HCT116 (cell line): ENCODE measurements at regions not wholly inside any gene's neighbourhood (a gene's known extent, or its start where the extent isn't known, plus 50 kb on each side); places are given as distances from the start of the nearest gene placed in this dataset.

Experiments used
- ATAC-seq: fragments of 200-7000 bp; cut with Tn5 transposase; 2 replicates; pipeline ENCODE4 v1.9.1; 2020; ENCODE audit warnings: mild to moderate bottlenecking, moderate library complexity
- BruUV-seq: library from RNA; stranded (reverse); fragments of 400-500 nt; replicated peaks from 2 replicates; lab custom pipeline; 2021; lab: Mats Ljungman, UMichigan
- CTCF ChIA-PET: fragments of 300-600 bp; sonication (Branson Sonifier 250); formaldehyde crosslinking; loops from one replicate; lab custom pipeline; 2021; ENCODE audit warnings: antibody characterized with exemption; lab: Charles Lee
- POLR2A ChIA-PET: fragments of 300-600, 350-600 bp; sonication (Branson Sonifier 250); formaldehyde crosslinking; loops from one replicate; lab custom pipeline; 2021; ENCODE audit warnings: antibody characterized with exemption; lab: Charles Lee
- RAD21 ChIA-PET, 2 experiments: fragments of 300-600 bp; sonication (Branson Sonifier 250); formaldehyde crosslinking; loops; one replicate each; lab custom pipeline; 2023; ENCODE audit warnings: low total read pairs in 2 of 2; ENCODE audit not compliant: uncharacterized antibody in 2 of 2, unreplicated experiment in 2 of 2, low non-redundant PET in 1 of 2; lab: Charles Lee
- DNase-seq: peaks from one replicate; pipeline ENCODE4 v3.0.0-alpha.2; 2010; ENCODE audit warnings: low read depth, low spot score
- H2AFZ ChIP-seq: fragments of 200-600 bp; shearing (Covaris generic), sonication (generic); 2 replicates; pipeline ENCODE4 v1.6.1; 2017; ENCODE audit warnings: low read depth, mixed run types, mixed read lengths, antibody characterized with exemption, low read length; ENCODE audit not compliant: poor library complexity, severe bottlenecking
- H3K27ac ChIP-seq: 2 replicates; pipeline ENCODE4 v1.5.1; 2012; ENCODE audit warnings: low read depth, low read length
- H3K27me3 ChIP-seq: fragments of 200-600 bp; sonication (generic); 2 replicates; pipeline ENCODE4 v1.6.1; 2016; ENCODE audit warnings: mixed run types, low read length, mixed read lengths; ENCODE audit not compliant: insufficient read depth
- H3K36me3 ChIP-seq, 2 experiments: fragments of 200-500 bp in 1 of 2; fragments of 200-600 bp in 1 of 2; sonication (Bioruptor generic) in 1 of 2; sonication (generic) in 1 of 2; 2 replicates each; pipeline versions ENCODE4 v1.5.1 to v1.6.1; 2014 to 2016; ENCODE audit warnings: low read length in 2 of 2, inconsistent platforms in 1 of 2, mixed read lengths in 1 of 2, mixed run types in 1 of 2; ENCODE audit not compliant: insufficient read depth in 2 of 2, control insufficient read depth in 1 of 2
- H3K4me1 ChIP-seq, 2 experiments: fragments of 200-600 bp in 1 of 2; sonication (generic) in 1 of 2; 2 replicates each; pipeline versions ENCODE4 v1.5.1 to v1.6.1; 2012 to 2017; ENCODE audit warnings: low read length in 2 of 2, inconsistent platforms in 1 of 2, mild to moderate bottlenecking in 1 of 2, mixed read lengths in 1 of 2, mixed run types in 1 of 2, moderate library complexity in 1 of 2; ENCODE audit not compliant: insufficient read depth in 2 of 2, control insufficient read depth in 1 of 2
- H3K4me2 ChIP-seq: fragments of 200-600 bp; sonication (generic); 2 replicates; pipeline ENCODE4 v1.6.1; 2017; ENCODE audit warnings: mixed run types, low read length, mixed read lengths
- H3K4me3 ChIP-seq, 2 experiments: fragments of 200-600 bp in 1 of 2; sonication (generic) in 1 of 2; replicated peaks in 1 of 2; 2 replicates each; pipeline ENCODE4 v1.5.1; 2011 to 2016; ENCODE audit warnings: low read length in 2 of 2, control low read depth in 1 of 2, low read depth in 1 of 2, mild to moderate bottlenecking in 1 of 2, mixed read lengths in 1 of 2, mixed run types in 1 of 2
- H3K79me2 ChIP-seq: fragments of 200-600 bp; sonication (generic); 2 replicates; pipeline ENCODE4 v1.6.1; 2017; ENCODE audit warnings: mild to moderate bottlenecking, mixed run types, low read length, moderate library complexity, mixed read lengths; ENCODE audit not compliant: insufficient read depth
- H3K9ac ChIP-seq: fragments of 200-600 bp; sonication (generic); 2 replicates; pipeline ENCODE4 v1.6.1; 2016; ENCODE audit warnings: low read length, mixed read lengths
- H3K9me2 ChIP-seq: fragments of 200-600 bp; sonication (generic), shearing (Covaris generic); 2 replicates; pipeline ENCODE4 v1.6.1; 2017; ENCODE audit warnings: mixed run types, mild to moderate bottlenecking, moderate library complexity; ENCODE audit not compliant: insufficient read depth
- H3K9me3 ChIP-seq, 2 experiments: fragments of 200-500 bp in 1 of 2; fragments of 200-600 bp in 1 of 2; sonication (Bioruptor generic) in 1 of 2; sonication (generic) in 1 of 2; 2 replicates each; pipeline ENCODE4 v1.6.1; 2014 to 2017; ENCODE audit warnings: low read length in 2 of 2, mixed read lengths in 2 of 2, inconsistent platforms in 1 of 2, low read depth in 1 of 2, mild to moderate bottlenecking in 1 of 2, mixed run types in 1 of 2, moderate library complexity in 1 of 2; ENCODE audit not compliant: control insufficient read depth in 1 of 2, insufficient read depth in 1 of 2
- H4K20me1 ChIP-seq: fragments of 200-600 bp; sonication (generic), shearing (Covaris generic); 2 replicates; pipeline ENCODE4 v1.6.1; 2017; ENCODE audit warnings: mixed run types, mild to moderate bottlenecking, moderate library complexity; ENCODE audit not compliant: insufficient read depth
- CEBPB ChIP-seq: IDR thresholded peaks from 2 replicates; pipeline ENCODE4 v1.6.1; 2012; ENCODE audit warnings: low read depth
- EZH2phosphoT487 ChIP-seq: fragments of 200-600 bp; IDR thresholded peaks from 2 replicates; pipeline ENCODE4 v1.6.1; 2018; ENCODE audit warnings: antibody characterized with exemption, borderline replicate concordance
- FOSL1 ChIP-seq: IDR thresholded peaks from 2 replicates; pipeline ENCODE4 v1.6.1; 2012; ENCODE audit warnings: low read depth
- MAX ChIP-seq: IDR thresholded peaks from 2 replicates; pipeline ENCODE4 v1.6.1; 2012
- POLR2AphosphoS5 ChIP-seq: IDR thresholded peaks from 2 replicates; pipeline ENCODE4 v1.6.1; 2011; ENCODE audit warnings: mild to moderate bottlenecking, low read depth, low read length, moderate library complexity
- RAD21 ChIP-seq: IDR thresholded peaks from 2 replicates; pipeline ENCODE4 v1.6.1; 2012; ENCODE audit warnings: low read depth, mild to moderate bottlenecking
- SP1 ChIP-seq: IDR thresholded peaks from 2 replicates; pipeline ENCODE4 v1.6.1; 2012; ENCODE audit warnings: low read depth
- SRF ChIP-seq: IDR thresholded peaks from 2 replicates; pipeline ENCODE4 v1.6.1; 2012; ENCODE audit warnings: low read depth
- TCF7L2 ChIP-seq: IDR thresholded peaks from 2 replicates; pipeline ENCODE4 v1.7.0; 2011; ENCODE audit warnings: borderline replicate concordance, inconsistent platforms; ENCODE audit not compliant: insufficient read depth, insufficient read length; ENCODE audit errors: extremely low read depth
- YY1 ChIP-seq: IDR thresholded peaks from 2 replicates; pipeline ENCODE4 v1.6.1; 2011; ENCODE audit warnings: low read length, low read depth, moderate library complexity, mild to moderate bottlenecking; ENCODE audit not compliant: insufficient replicate concordance; ENCODE audit errors: extremely low read depth
- ZBTB33 ChIP-seq: IDR thresholded peaks from 2 replicates; pipeline ENCODE4 v1.6.1; 2011; ENCODE audit warnings: mild to moderate bottlenecking, low read length, moderate library complexity; ENCODE audit not compliant: insufficient replicate concordance; ENCODE audit errors: extremely low read depth
- intact Hi-C: fragments of 100-400 bp; cut with micrococcal nuclease; formaldehyde crosslinking; loops from 2 replicates; pipeline ENCODE4 v1.10.0; 2022

GRCh38 chr13:55569082-55569481 is 1571.6 kb upstream of the PRR20A start:
- TF ChIP-seq SP1, result no peak
- no peak for TF ChIP-seq RAD21
- no peak for TF ChIP-seq EZH2phosphoT487
- TF ChIP-seq CEBPB, result no peak
- TF ChIP-seq TCF7L2, result no peak
- no peak for TF ChIP-seq ZBTB33
- TF ChIP-seq MAX, result no peak
- TF ChIP-seq YY1, result no peak
- no peak for TF ChIP-seq POLR2AphosphoS5
- no peak for TF ChIP-seq FOSL1
- TF ChIP-seq SRF, result no peak
- TF ChIP-seq, all 23 proteins: peak for 0
- ChIA-PET CTCF (no interaction called here), POLR2A (no interaction called here), RAD21 (no interaction called here)
- H3K4me1 ChIP-seq, result no peaks in the 10 kb centered on the region
- H3K4me2 ChIP-seq, result no peak overlapping the region
- ATAC-seq (no peak), DNase-seq (no peak)
- intact Hi-C loops, result no loop called here
- H3K9me3 ChIP-seq, result peaks cover 14 to 16% of the 10 kb centered on the region in 2 experiments; a peak in 2 of 4 replicates
- H3K36me3 ChIP-seq, result no peaks in the 10 kb centered on the region
- H3K79me2 ChIP-seq, result no peaks in the 10 kb centered on the region
- H3K27me3 ChIP-seq, result no peaks in the 10 kb centered on the region
- BruUV-seq, result no TSS peak
- no peak overlapping the region for H3K4me3 ChIP-seq
- no peak overlapping the region for H3K27ac ChIP-seq
- no peak overlapping the region for H3K9ac ChIP-seq
- H2AFZ ChIP-seq, result no peak overlapping the region
- H3K9me2 ChIP-seq, result no peaks in the 10 kb centered on the region
- no peaks in the 10 kb centered on the region for H4K20me1 ChIP-seq
